SU-DHL-6 (cell line): ENCODE measurements at regions not wholly inside any gene's neighbourhood (a gene's known extent, or its start where the extent isn't known, plus 50 kb on each side); places are given as distances from the start of the nearest gene placed in this dataset.

Source experiments
- H2AFZ ChIP-seq: fragments of 200-600 bp; sonication (generic); 2 replicates; pipeline ENCODE4 v1.6.1; 2014; ENCODE audit warnings: low read depth, mild to moderate bottlenecking, moderate library complexity, mixed read lengths, antibody characterized with exemption, low read length; ENCODE audit not compliant: severe bottlenecking
- H3F3A ChIP-seq: fragments of 200-600 bp; shearing (Covaris generic); 2 replicates; pipeline ENCODE4 v1.6.0; 2016; ENCODE audit warnings: antibody characterized with exemption, mild to moderate bottlenecking; ENCODE audit not compliant: insufficient read depth
- H3K27ac ChIP-seq: fragments of 200-600 bp; sonication (generic); 2 replicates; pipeline ENCODE4 v1.5.1; 2016; ENCODE audit warnings: low read depth, mild to moderate bottlenecking, low read length, moderate library complexity, mixed read lengths
- H3K27me3 ChIP-seq: fragments of 200-600 bp; sonication (generic), shearing (Covaris generic); 2 replicates; pipeline ENCODE4 v1.6.0; 2014; ENCODE audit warnings: mild to moderate bottlenecking, low read length
- H3K36me3 ChIP-seq: fragments of 200-600 bp; sonication (generic); 2 replicates; pipeline ENCODE4 v1.6.1; 2014; ENCODE audit warnings: mild to moderate bottlenecking, low read length, mixed read lengths
- H3K4me2 ChIP-seq: fragments of 300-600, 200-600 bp; shearing (Covaris generic), sonication (generic); 2 replicates; pipeline ENCODE4 v1.6.0; 2014; ENCODE audit warnings: low read length, low read depth, mild to moderate bottlenecking; ENCODE audit not compliant: poor library complexity, severe bottlenecking
- H3K4me3 ChIP-seq: fragments of 200-600 bp; sonication (generic); 2 replicates; pipeline ENCODE4 v1.5.1; 2014; ENCODE audit warnings: antibody characterized with exemption, low read length, mild to moderate bottlenecking, mixed read lengths; ENCODE audit not compliant: insufficient read depth, poor library complexity, severe bottlenecking
- H3K79me2 ChIP-seq: fragments of 200-600 bp; sonication (generic); 2 replicates; pipeline ENCODE4 v1.6.1; 2014; ENCODE audit warnings: mild to moderate bottlenecking, low read length, moderate library complexity; ENCODE audit not compliant: insufficient read depth
- H3K9ac ChIP-seq: fragments of 200-600 bp; sonication (generic); 2 replicates; pipeline ENCODE4 v1.7.0; 2014; ENCODE audit warnings: mild to moderate bottlenecking, low read length
- H3K9me2 ChIP-seq: fragments of 200-600 bp; sonication (generic); replicated peaks from 2 replicates; pipeline ENCODE4 v1.6.1; 2014; ENCODE audit warnings: low read length; ENCODE audit not compliant: insufficient read depth
- H3K9me3 ChIP-seq: fragments of 200-600 bp; sonication (generic); 2 replicates; pipeline ENCODE4 v1.6.1; 2014; ENCODE audit warnings: low read length, mixed read lengths; ENCODE audit not compliant: insufficient read depth
- H4K20me1 ChIP-seq: fragments of 200-600 bp; sonication (generic); 2 replicates; pipeline ENCODE4 v1.6.1; 2014; ENCODE audit warnings: low read depth, mild to moderate bottlenecking, antibody characterized with exemption, low read length, moderate library complexity, mixed read lengths
- EZH2phosphoT487 ChIP-seq: fragments of 200-600 bp; sonication (generic), shearing (Covaris generic); conservative IDR thresholded peaks from 2 replicates; pipeline ENCODE4 v1.6.1; 2018; ENCODE audit warnings: mild to moderate bottlenecking, antibody characterized with exemption, low read length, moderate library complexity, mixed read lengths
- TF ChIP-seq, protein P1 (sequence below): fragments of 200-600 bp; sonication (generic); IDR thresholded peaks from one replicate; pipeline ENCODE4 v1.5.1; 2017; ENCODE audit warnings: antibody characterized with exemption, mild to moderate bottlenecking, low read length, moderate library complexity; ENCODE audit not compliant: insufficient read depth, poor library complexity, severe bottlenecking

- no peak overlapping the region for H3K27ac ChIP-seq
- TF ChIP-seq, protein P1, sequence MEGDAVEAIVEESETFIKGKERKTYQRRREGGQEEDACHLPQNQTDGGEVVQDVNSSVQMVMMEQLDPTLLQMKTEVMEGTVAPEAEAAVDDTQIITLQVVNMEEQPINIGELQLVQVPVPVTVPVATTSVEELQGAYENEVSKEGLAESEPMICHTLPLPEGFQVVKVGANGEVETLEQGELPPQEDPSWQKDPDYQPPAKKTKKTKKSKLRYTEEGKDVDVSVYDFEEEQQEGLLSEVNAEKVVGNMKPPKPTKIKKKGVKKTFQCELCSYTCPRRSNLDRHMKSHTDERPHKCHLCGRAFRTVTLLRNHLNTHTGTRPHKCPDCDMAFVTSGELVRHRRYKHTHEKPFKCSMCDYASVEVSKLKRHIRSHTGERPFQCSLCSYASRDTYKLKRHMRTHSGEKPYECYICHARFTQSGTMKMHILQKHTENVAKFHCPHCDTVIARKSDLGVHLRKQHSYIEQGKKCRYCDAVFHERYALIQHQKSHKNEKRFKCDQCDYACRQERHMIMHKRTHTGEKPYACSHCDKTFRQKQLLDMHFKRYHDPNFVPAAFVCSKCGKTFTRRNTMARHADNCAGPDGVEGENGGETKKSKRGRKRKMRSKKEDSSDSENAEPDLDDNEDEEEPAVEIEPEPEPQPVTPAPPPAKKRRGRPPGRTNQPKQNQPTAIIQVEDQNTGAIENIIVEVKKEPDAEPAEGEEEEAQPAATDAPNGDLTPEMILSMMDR, result no peak
- no peak for TF ChIP-seq EZH2phosphoT487
- no peak overlapping the region for H2AFZ ChIP-seq
- H3K4me3 ChIP-seq, result no peak overlapping the region
- no peak overlapping the region for H3K4me2 ChIP-seq
- no peaks in the 10 kb centered on the region for H3K9me3 ChIP-seq
- no peaks in the 10 kb centered on the region for H3K36me3 ChIP-seq
- H3K9ac ChIP-seq, result no peak overlapping the region
- H3K79me2 ChIP-seq, result no peaks in the 10 kb centered on the region
- no peaks in the 10 kb centered on the region for H3F3A ChIP-seq
- no peaks in the 10 kb centered on the region for H3K9me2 ChIP-seq
- H4K20me1 ChIP-seq, result no peaks in the 10 kb centered on the region
- no peaks in the 10 kb centered on the region for H3K27me3 ChIP-seq
Measured at GRCh38 chr11:27926486-27926885, 181.5 kb downstream of the KIF18A start.

DNA sequence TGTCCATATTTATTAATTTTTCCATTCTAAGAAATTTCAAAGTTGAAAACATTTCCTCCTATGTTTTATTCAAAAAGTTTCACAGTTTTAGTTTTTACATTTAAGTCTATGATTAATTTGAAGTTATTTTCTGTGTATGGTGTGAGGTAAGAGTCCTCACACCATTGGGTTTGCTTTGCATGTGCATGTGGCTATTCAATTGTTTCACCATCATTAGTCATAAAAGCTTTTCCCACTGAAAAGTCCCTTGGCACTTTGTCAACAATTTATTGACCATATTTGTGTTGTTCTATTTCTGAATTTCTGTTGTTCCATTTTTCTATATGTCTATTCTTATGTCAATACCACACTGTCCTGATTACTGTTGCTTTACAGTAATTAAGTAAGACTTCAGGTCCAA lies 186.5 kb downstream of the KIF18A start:
- no peaks in the 10 kb centered on the region for H3F3A ChIP-seq
- H3K9me2 ChIP-seq, result no peaks in the 10 kb centered on the region
- no peak overlapping the region for H3K4me2 ChIP-seq
- no peak overlapping the region for H2AFZ ChIP-seq
- no peaks in the 10 kb centered on the region for H4K20me1 ChIP-seq
- TF ChIP-seq EZH2phosphoT487, result no peak
- TF ChIP-seq, protein P1, result no peak
- no peaks in the 10 kb centered on the region for H3K27me3 ChIP-seq
- no peaks in the 10 kb centered on the region for H3K79me2 ChIP-seq
- no peaks in the 10 kb centered on the region for H3K9me3 ChIP-seq
- no peaks in the 10 kb centered on the region for H3K36me3 ChIP-seq
- H3K9ac ChIP-seq, result no peak overlapping the region
- H3K4me3 ChIP-seq, result no peak overlapping the region
- no peak overlapping the region for H3K27ac ChIP-seq

DNA sequence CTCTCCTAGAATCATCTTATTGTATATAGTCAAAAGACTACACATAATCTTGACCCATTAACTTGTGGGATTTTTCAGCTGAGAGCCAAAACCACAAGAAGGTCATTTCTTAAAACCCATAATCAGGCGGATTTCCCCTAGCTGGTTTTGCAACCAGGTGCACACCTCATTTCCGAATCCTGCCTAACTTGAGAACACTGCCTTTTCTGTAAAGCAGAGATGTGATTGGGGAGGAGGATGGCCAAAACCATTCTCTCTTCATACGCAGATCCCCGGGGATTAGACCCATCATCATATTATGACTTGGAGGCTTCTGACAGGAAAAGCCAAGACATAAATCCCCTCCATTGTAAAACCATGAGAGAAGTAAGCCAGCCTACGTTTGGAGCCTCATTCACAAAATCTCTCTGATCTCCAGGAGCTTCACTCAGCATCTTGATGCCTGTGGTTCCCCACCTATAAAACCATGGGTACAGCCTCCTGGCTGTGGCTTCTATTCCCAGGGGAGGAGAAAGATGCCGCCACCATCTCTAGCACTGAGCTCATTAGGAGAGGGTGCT lies 191.3 kb downstream of the KIF18A start:
- no peaks in the 10 kb centered on the region for H3K27me3 ChIP-seq
- H3K9me2 ChIP-seq, result no peaks in the 10 kb centered on the region
- no peak overlapping the region for H3K4me3 ChIP-seq
- H3K9me3 ChIP-seq, result no peaks in the 10 kb centered on the region
- TF ChIP-seq, protein P1, result no peak
- TF ChIP-seq EZH2phosphoT487, result no peak
- no peak overlapping the region for H2AFZ ChIP-seq
- H3K27ac ChIP-seq, result no peak overlapping the region
- no peaks in the 10 kb centered on the region for H4K20me1 ChIP-seq
- no peaks in the 10 kb centered on the region for H3F3A ChIP-seq
- H3K36me3 ChIP-seq, result no peaks in the 10 kb centered on the region
- H3K9ac ChIP-seq, result no peak overlapping the region
- no peak overlapping the region for H3K4me2 ChIP-seq
- no peaks in the 10 kb centered on the region for H3K79me2 ChIP-seq

DNA sequence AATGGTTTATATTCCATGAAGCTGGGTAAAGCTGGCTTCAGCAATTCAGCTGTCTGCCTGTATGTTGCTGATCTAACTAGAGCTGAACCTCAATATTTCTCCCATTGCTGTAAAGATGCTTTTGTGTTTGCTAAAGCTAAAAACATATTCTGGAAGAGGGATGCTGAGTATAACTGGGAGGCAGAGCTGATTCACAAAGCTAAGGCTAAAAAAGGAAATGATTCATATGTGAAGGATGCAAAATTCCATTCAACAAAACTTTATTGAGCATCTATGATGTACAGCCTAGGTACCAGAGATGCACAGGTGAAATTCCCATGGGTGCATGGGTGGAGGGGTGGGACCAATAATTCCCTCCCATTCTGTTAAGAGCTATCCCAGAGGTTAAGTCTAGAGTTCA lies 193.9 kb downstream of the KIF18A start:
- no peaks in the 10 kb centered on the region for H4K20me1 ChIP-seq
- H3K27me3 ChIP-seq, result no peaks in the 10 kb centered on the region

More for the DNA sequence above, 193.9 kb downstream of the KIF18A start:
- H3K27ac ChIP-seq, result no peak overlapping the region
- H3K4me2 ChIP-seq, result no peak overlapping the region
- H3K9ac ChIP-seq, result no peak overlapping the region
- no peaks in the 10 kb centered on the region for H3K9me2 ChIP-seq
- H3K9me3 ChIP-seq, result no peaks in the 10 kb centered on the region
- H3K4me3 ChIP-seq, result no peak overlapping the region
- H3K79me2 ChIP-seq, result no peaks in the 10 kb centered on the region
- no peaks in the 10 kb centered on the region for H3F3A ChIP-seq
- TF ChIP-seq, protein P1, result no peak
- no peak for TF ChIP-seq EZH2phosphoT487
- no peak overlapping the region for H2AFZ ChIP-seq
- H3K36me3 ChIP-seq, result no peaks in the 10 kb centered on the region
